ENCODE measurements at regions not wholly inside any gene's neighbourhood (a gene's known extent, or its start where the extent isn't known, plus 50 kb on each side); places are given as distances from the start of the nearest gene placed in this dataset.

DNA sequence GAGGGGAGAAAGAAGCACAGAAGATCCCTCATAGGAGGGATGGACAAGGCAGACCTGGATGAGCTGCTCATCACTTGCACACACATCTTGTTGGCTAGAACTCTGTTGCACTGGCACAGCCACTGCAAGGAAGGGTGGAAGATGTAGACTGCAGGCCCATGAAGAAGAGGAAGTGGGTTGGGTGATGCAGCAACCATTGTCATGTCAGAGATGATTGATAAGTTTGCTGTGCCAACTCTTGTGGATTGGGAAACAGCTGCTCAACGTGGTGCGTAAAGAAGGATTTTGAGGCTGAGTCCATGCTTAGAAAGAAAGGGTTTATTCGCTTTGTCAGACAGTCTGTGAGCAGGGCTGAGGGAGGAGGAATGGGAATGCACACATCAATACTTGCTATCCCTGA, 161.4 kb upstream of the MPHOSPH6 start:
- Histone ChIP-seq H3K4me2 (replicated peaks; ENCODE audit: extremely low read depth, low read length, poor library complexity, severe bottlenecking) (no peak overlapping the region), H3K4me3 (replicated peaks in 1 of 3; ENCODE audit: low read depth in 2 of 3, low read length in 3 of 3) (no peak overlapping the region), H3K36me3 (replicated peaks in 1 of 2; ENCODE audit: control insufficient read depth in 1 of 2, insufficient read depth in 2 of 2, low read length in 2 of 2) (no peaks in the 10 kb centered on the region), H3K27me3 (ENCODE audit: control insufficient read depth in 2 of 2, insufficient read depth in 2 of 2, low read length in 2 of 2) (no peaks in the 10 kb centered on the region), H3K79me2 (ENCODE audit: insufficient read depth, low read length) (no peaks in the 10 kb centered on the region), H3K9me3 (replicated peaks in 1 of 2; ENCODE audit: control insufficient read depth in 1 of 2, insufficient read depth in 1 of 2, low read length in 2 of 2) (no peaks in the 10 kb centered on the region), H3K27ac (ENCODE audit: low read depth in 1 of 2, low read length in 2 of 2) (no peak overlapping the region), H4K20me1 (ENCODE audit: insufficient read depth, low read length) (no peaks in the 10 kb centered on the region), H3K4me1 (ENCODE audit: control insufficient read depth in 1 of 2, insufficient read depth in 2 of 2, low read length in 2 of 2) (no peaks in the 10 kb centered on the region), H3K9ac (ENCODE audit: insufficient read depth, low read length, poor library complexity, severe bottlenecking) (no peak overlapping the region), H2AFZ (ENCODE audit: insufficient read depth, low read depth, low read length, poor library complexity, severe bottlenecking) (no peak overlapping the region)
- WGBS (ENCODE audit: insufficient coverage) = 0% methylated on average over 2 of the region's 3 CpGs
- Mint-ChIP-seq H3K27me3 (ENCODE audit: low read depth in 3 of 3) (peaks cover 0 to 2% (median 1%) of the 10 kb centered on the region in 3 donors), H3K27ac (peak overlapping the region in 1 of 7 donors; percentile 70), H3K4me3 (no peak overlapping the region), H3K36me3 (no peaks in the 10 kb centered on the region), H3K4me1 (no peaks in the 10 kb centered on the region), H3K9me3 (peaks cover 0 to 10% (median 0%) of the 10 kb centered on the region in 7 donors)
- DNase-seq = peak in 1 of 3 donors; percentile 3
- intact Hi-C loops (cut with micrococcal nuclease) = no loop called here
- TF ChIP-seq, protein P1, sequence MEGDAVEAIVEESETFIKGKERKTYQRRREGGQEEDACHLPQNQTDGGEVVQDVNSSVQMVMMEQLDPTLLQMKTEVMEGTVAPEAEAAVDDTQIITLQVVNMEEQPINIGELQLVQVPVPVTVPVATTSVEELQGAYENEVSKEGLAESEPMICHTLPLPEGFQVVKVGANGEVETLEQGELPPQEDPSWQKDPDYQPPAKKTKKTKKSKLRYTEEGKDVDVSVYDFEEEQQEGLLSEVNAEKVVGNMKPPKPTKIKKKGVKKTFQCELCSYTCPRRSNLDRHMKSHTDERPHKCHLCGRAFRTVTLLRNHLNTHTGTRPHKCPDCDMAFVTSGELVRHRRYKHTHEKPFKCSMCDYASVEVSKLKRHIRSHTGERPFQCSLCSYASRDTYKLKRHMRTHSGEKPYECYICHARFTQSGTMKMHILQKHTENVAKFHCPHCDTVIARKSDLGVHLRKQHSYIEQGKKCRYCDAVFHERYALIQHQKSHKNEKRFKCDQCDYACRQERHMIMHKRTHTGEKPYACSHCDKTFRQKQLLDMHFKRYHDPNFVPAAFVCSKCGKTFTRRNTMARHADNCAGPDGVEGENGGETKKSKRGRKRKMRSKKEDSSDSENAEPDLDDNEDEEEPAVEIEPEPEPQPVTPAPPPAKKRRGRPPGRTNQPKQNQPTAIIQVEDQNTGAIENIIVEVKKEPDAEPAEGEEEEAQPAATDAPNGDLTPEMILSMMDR (IDR thresholded peaks at IDR 0.05) = no peak

DNA sequence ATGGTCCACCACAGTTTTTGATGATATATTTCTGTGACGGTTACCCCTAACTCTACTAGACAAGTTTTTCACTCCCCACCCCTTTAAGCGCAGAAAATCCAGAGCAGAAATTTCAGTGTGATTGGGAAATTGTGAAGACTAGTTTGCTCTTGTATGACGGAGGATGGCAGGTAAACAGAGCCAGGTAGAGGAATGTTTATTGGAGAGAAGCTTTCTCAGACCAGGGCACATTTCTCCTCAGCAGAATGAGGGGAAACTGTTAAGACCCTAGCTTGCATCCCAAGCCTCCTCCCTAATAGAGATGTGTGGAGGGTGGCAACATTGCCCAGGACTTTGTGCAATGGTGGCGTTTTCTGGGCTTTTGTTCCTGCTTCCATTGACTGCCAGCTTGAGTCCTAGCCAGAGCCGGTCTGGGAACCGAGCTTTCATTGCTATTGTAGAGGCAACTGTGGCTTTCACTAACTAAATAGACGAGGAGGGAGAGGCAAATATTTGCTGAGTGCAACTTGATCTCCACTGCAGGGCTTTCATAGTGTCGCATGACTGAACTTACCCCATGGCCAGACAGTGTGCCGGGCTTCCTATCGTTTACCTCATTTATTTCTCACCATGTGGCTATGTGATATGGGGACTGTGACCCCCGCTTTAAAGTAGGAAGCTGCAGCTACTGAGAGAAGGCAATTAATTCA, 159.6 kb upstream of the MPHOSPH6 start:
- Histone ChIP-seq H4K20me1 (ENCODE audit: insufficient read depth, low read length) (no peaks in the 10 kb centered on the region), H2AFZ (ENCODE audit: insufficient read depth, low read depth, low read length, poor library complexity, severe bottlenecking) (no peak overlapping the region), H3K9ac (ENCODE audit: insufficient read depth, low read length, poor library complexity, severe bottlenecking) (no peak overlapping the region), H3K79me2 (ENCODE audit: insufficient read depth, low read length) (no peaks in the 10 kb centered on the region), H3K27ac (ENCODE audit: low read depth in 1 of 2, low read length in 2 of 2) (no peak overlapping the region), H3K4me3 (replicated peaks in 1 of 3; ENCODE audit: low read depth in 2 of 3, low read length in 3 of 3) (no peak overlapping the region), H3K4me1 (ENCODE audit: control insufficient read depth in 1 of 2, insufficient read depth in 2 of 2, low read length in 2 of 2) (no peaks in the 10 kb centered on the region), H3K4me2 (replicated peaks; ENCODE audit: extremely low read depth, low read length, poor library complexity, severe bottlenecking) (no peak overlapping the region), H3K27me3 (ENCODE audit: control insufficient read depth in 2 of 2, insufficient read depth in 2 of 2, low read length in 2 of 2) (no peaks in the 10 kb centered on the region), H3K36me3 (replicated peaks in 1 of 2; ENCODE audit: control insufficient read depth in 1 of 2, insufficient read depth in 2 of 2, low read length in 2 of 2) (no peaks in the 10 kb centered on the region), H3K9me3 (replicated peaks in 1 of 2; ENCODE audit: control insufficient read depth in 1 of 2, insufficient read depth in 1 of 2, low read length in 2 of 2) (no peaks in the 10 kb centered on the region)
- 100% methylated on average over 2 of the region's 11 CpGs for WGBS (ENCODE audit: insufficient coverage)
- no peaks in the 10 kb centered on the region for H3K36me3 Mint-ChIP-seq
- no peak overlapping the region for H3K27ac Mint-ChIP-seq
- peaks cover 0 to 4% (median 0%) of the 10 kb centered on the region in 3 donors for H3K27me3 Mint-ChIP-seq (ENCODE audit: low read depth in 3 of 3)
- intact Hi-C loops (cut with micrococcal nuclease) = no loop called here
- H3K4me1 Mint-ChIP-seq = no peaks in the 10 kb centered on the region
- H3K4me3 Mint-ChIP-seq = no peak overlapping the region
- TF ChIP-seq, protein P1 (IDR thresholded peaks at IDR 0.05) = no peak
- H3K9me3 Mint-ChIP-seq = peaks cover 0 to 4% (median 0%) of the 10 kb centered on the region in 7 donors
- DNase-seq = no peak

Data from CD14-positive monocyte (primary cell).